ENCODE measurements at regions not wholly inside any gene's neighbourhood (a gene's known extent, or its start where the extent isn't known, plus 50 kb on each side); places are given as distances from the start of the nearest gene placed in this dataset.
A peak's percentile ranks its signal among the peaks of the same experiment; 100 is the strongest.

DNA sequence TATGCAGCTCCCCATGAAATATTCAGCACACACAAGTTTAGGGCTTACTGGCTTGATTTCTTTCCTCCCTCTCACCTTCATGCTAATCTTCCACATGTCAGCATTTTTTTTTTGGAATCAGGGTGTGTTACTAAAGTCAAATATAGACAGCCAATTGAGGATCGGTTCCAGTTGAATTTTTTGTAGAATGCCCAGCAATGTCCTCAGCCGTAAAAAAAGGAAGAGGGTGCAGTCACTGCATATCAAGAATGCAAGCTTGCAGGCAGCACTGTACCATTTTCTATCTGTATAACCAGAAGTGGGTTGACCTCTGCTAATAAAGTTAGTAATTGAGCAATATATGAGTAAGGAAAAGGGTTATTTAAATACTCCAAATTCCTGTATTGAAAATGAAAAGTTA is 51.4 kb upstream of the CHMP2B start:
- Histone ChIP-seq H3K4me1 (ENCODE audit: control insufficient read depth, insufficient read depth, low read length, poor library complexity, severe bottlenecking) (no peaks in the 10 kb centered on the region), H3K36me3 (ENCODE audit: control insufficient read depth, insufficient read depth, low read length) (no peaks in the 10 kb centered on the region), H3K4me3 (ENCODE audit: extremely low read depth, insufficient read depth, low read length, poor library complexity, severe bottlenecking) (no peak overlapping the region), H3K9me3 (ENCODE audit: control insufficient read depth, low read length) (no peaks in the 10 kb centered on the region), H3K27ac (ENCODE audit: low read depth, low read length, severe bottlenecking) (no peak overlapping the region)
- WGBS, 2 experiments (ENCODE audit: insufficient coverage in 2 of 2), result 94 to 100% methylated on average over 2 of the region's 2 CpGs

DNA sequence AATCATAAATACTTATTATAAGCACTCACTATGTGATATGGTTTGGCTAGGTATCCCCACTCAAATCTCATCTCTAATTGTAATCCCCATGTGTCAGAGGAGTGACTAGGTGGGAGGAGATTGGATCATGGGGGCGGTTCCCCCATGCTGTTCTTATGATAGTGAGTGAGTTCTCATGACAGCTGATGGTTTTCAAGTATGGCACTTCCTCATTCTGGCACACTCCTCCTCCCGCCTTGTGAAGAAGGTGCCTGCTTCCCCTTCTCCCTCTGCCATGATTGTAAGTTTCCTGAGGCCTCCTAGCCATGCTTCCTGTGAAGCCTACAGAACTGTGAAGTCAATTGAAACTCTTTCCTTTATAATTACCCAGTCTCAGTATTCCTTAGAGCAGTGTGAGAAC is 53.3 kb upstream of the CHMP2B start:
- Histone ChIP-seq H3K4me1 (ENCODE audit: control insufficient read depth, insufficient read depth, low read length, poor library complexity, severe bottlenecking) (no peaks in the 10 kb centered on the region), H3K9me3 (ENCODE audit: control insufficient read depth, low read length) (no peaks in the 10 kb centered on the region), H3K36me3 (ENCODE audit: control insufficient read depth, insufficient read depth, low read length) (no peaks in the 10 kb centered on the region), H3K27ac (ENCODE audit: low read depth, low read length, severe bottlenecking) (no peak overlapping the region), H3K4me3 (ENCODE audit: extremely low read depth, insufficient read depth, low read length, poor library complexity, severe bottlenecking) (no peak overlapping the region)
- 86% methylated on average over 1 of the region's 2 CpGs for WGBS, 2 experiments (ENCODE audit: insufficient coverage in 2 of 2)

DNA sequence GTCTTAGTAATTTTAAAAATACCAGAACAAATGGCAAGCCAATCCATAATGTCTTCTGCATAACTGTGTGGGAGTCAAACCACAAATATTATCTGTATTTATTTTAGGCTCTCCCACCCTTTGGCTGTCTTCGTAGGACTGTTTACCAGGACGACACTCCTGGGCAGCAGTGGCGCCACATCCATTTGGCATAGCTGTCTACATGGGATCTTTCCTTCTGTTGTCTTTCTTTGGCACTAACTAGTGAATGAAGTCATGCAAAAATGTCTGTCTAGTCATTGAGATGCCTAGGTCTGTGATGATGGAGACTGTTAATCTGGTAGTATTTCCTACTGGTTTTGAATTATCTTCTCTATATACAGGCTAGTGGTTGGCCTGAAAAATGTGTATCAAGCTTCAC is 54.0 kb upstream of the CHMP2B start:
- Histone ChIP-seq H3K9me3 (ENCODE audit: control insufficient read depth, low read length) (no peaks in the 10 kb centered on the region), H3K27ac (ENCODE audit: low read depth, low read length, severe bottlenecking) (no peak overlapping the region), H3K4me1 (ENCODE audit: control insufficient read depth, insufficient read depth, low read length, poor library complexity, severe bottlenecking) (no peaks in the 10 kb centered on the region), H3K4me3 (ENCODE audit: extremely low read depth, insufficient read depth, low read length, poor library complexity, severe bottlenecking) (no peak overlapping the region), H3K36me3 (ENCODE audit: control insufficient read depth, insufficient read depth, low read length) (no peaks in the 10 kb centered on the region)
- 95 to 100% methylated on average over 1 to 3 of the region's 3 CpGs for WGBS, 2 experiments (ENCODE audit: insufficient coverage in 2 of 2)

GRCh38 chr3:87167628-87168456 is 59.3 kb upstream of the CHMP2B start:
- H3K27ac ChIP-seq (ENCODE audit: low read depth, low read length, severe bottlenecking), result no peak overlapping the region
- H3K9me3 ChIP-seq (ENCODE audit: control insufficient read depth, low read length), result no peaks in the 10 kb centered on the region
- no peak overlapping the region for H3K4me3 ChIP-seq (ENCODE audit: extremely low read depth, insufficient read depth, low read length, poor library complexity, severe bottlenecking)
- 54 to 60% methylated on average over 7 to 10 of the region's 11 CpGs for WGBS, 2 experiments (ENCODE audit: insufficient coverage in 2 of 2)
- no peaks in the 10 kb centered on the region for H3K4me1 ChIP-seq (ENCODE audit: control insufficient read depth, insufficient read depth, low read length, poor library complexity, severe bottlenecking)
- no peaks in the 10 kb centered on the region for H3K36me3 ChIP-seq (ENCODE audit: control insufficient read depth, insufficient read depth, low read length)

DNA sequence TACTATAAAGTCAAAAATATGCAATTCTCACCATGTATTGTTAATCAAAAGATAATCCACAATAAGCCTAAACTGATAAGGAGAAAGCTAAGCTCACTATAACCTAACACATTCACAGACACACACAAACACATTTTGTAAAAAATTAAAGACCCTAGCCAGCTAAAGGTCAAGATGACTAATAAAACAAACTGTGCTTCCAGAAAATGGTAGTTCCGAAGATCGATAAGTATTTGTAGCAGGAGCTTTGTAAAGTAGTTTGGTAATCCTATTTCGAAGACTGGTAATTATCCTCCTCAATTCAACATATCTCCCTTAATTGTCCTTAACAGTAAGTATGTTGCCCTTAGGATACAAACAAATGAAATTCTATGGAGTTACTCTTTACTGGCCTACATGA is 62.9 kb upstream of the CHMP2B start:
- H3K27ac ChIP-seq (ENCODE audit: low read depth, low read length, severe bottlenecking), result no peak overlapping the region
- no CpG with 5 or more reads among the region's 3 CpGs for WGBS, 2 experiments (ENCODE audit: insufficient coverage in 2 of 2)
- H3K4me3 ChIP-seq (ENCODE audit: extremely low read depth, insufficient read depth, low read length, poor library complexity, severe bottlenecking), result no peak overlapping the region
- H3K36me3 ChIP-seq (ENCODE audit: control insufficient read depth, insufficient read depth, low read length), result no peaks in the 10 kb centered on the region
- H3K4me1 ChIP-seq (ENCODE audit: control insufficient read depth, insufficient read depth, low read length, poor library complexity, severe bottlenecking), result peaks cover 8% of the 10 kb centered on the region
- H3K9me3 ChIP-seq (ENCODE audit: control insufficient read depth, low read length), result no peaks in the 10 kb centered on the region

GRCh38 chr3:87161851-87162250 is 65.3 kb upstream of the CHMP2B start:
- peaks cover 8% of the 10 kb centered on the region for H3K4me1 ChIP-seq (ENCODE audit: control insufficient read depth, insufficient read depth, low read length, poor library complexity, severe bottlenecking)
- no peaks in the 10 kb centered on the region for H3K9me3 ChIP-seq (ENCODE audit: control insufficient read depth, low read length)
- no peaks in the 10 kb centered on the region for H3K36me3 ChIP-seq (ENCODE audit: control insufficient read depth, insufficient read depth, low read length)
- no peak overlapping the region for H3K27ac ChIP-seq (ENCODE audit: low read depth, low read length, severe bottlenecking)
- no CpG with 5 or more reads among the region's 3 CpGs for WGBS, 2 experiments (ENCODE audit: insufficient coverage in 2 of 2)
- H3K4me3 ChIP-seq (ENCODE audit: extremely low read depth, insufficient read depth, low read length, poor library complexity, severe bottlenecking), result no peak overlapping the region

GRCh38 chr3:87161417-87161816 is 65.7 kb upstream of the CHMP2B start:
- H3K27ac ChIP-seq (ENCODE audit: low read depth, low read length, severe bottlenecking), result peak overlapping the region; percentile 29
- H3K9me3 ChIP-seq (ENCODE audit: control insufficient read depth, low read length), result no peaks in the 10 kb centered on the region
- no CpG with 5 or more reads among the region's 1 CpG for WGBS, 2 experiments (ENCODE audit: insufficient coverage in 2 of 2)
- H3K36me3 ChIP-seq (ENCODE audit: control insufficient read depth, insufficient read depth, low read length), result no peaks in the 10 kb centered on the region
- H3K4me3 ChIP-seq (ENCODE audit: extremely low read depth, insufficient read depth, low read length, poor library complexity, severe bottlenecking), result no peak overlapping the region
- H3K4me1 ChIP-seq (ENCODE audit: control insufficient read depth, insufficient read depth, low read length, poor library complexity, severe bottlenecking), result peaks cover 8% of the 10 kb centered on the region

- Histone ChIP-seq H3K9me3 (ENCODE audit: control insufficient read depth, low read length) (no peaks in the 10 kb centered on the region), H3K4me1 (ENCODE audit: control insufficient read depth, insufficient read depth, low read length, poor library complexity, severe bottlenecking) (peaks cover 8% of the 10 kb centered on the region), H3K4me3 (ENCODE audit: extremely low read depth, insufficient read depth, low read length, poor library complexity, severe bottlenecking) (no peak overlapping the region), H3K27ac (ENCODE audit: low read depth, low read length, severe bottlenecking) (peak overlapping the region; percentile 29), H3K36me3 (ENCODE audit: control insufficient read depth, insufficient read depth, low read length) (no peaks in the 10 kb centered on the region)
- 60% methylated on average over 1 of the region's 3 CpGs; no CpG with 5 or more reads in 1 of the 2 experiments for WGBS, 2 experiments (ENCODE audit: insufficient coverage in 2 of 2)
These were observed 66.1 kb upstream of the CHMP2B start for GRCh38 chr3:87161013-87161412.

GRCh38 chr3:87158823-87159222 is 68.3 kb upstream of the CHMP2B start:
- Histone ChIP-seq H3K36me3 (ENCODE audit: control insufficient read depth, insufficient read depth, low read length) (no peaks in the 10 kb centered on the region), H3K27ac (ENCODE audit: low read depth, low read length, severe bottlenecking) (no peak overlapping the region), H3K4me1 (ENCODE audit: control insufficient read depth, insufficient read depth, low read length, poor library complexity, severe bottlenecking) (peaks cover 8% of the 10 kb centered on the region), H3K9me3 (ENCODE audit: control insufficient read depth, low read length) (no peaks in the 10 kb centered on the region), H3K4me3 (ENCODE audit: extremely low read depth, insufficient read depth, low read length, poor library complexity, severe bottlenecking) (no peak overlapping the region)
- WGBS, 2 experiments (ENCODE audit: insufficient coverage in 2 of 2), result no CpG with 5 or more reads among the region's 1 CpG

DNA sequence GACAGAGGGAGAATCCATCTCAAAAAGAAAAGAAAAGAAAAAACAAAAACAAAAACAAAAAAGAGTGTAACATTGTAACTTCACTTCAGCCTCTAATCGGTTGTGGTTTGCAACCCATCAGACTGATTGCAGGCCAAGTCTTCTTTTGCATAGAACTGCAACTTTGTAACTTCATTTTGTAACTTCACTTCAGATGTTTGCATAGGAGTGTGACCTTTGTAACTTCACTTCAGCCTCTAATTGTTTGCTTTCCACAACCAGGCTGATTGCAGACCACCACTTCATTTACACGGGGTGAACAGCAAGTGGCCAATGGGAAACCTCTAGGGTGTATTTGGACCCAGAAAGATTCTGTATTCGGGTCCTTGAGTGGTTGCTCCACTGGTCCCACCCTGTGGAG is 79.1 kb upstream of the CHMP2B start:
- Histone ChIP-seq H3K36me3 (ENCODE audit: control insufficient read depth, insufficient read depth, low read length) (no peaks in the 10 kb centered on the region), H3K27ac (ENCODE audit: low read depth, low read length, severe bottlenecking) (no peak overlapping the region), H3K4me1 (ENCODE audit: control insufficient read depth, insufficient read depth, low read length, poor library complexity, severe bottlenecking) (no peaks in the 10 kb centered on the region), H3K4me3 (ENCODE audit: extremely low read depth, insufficient read depth, low read length, poor library complexity, severe bottlenecking) (no peak overlapping the region), H3K9me3 (ENCODE audit: control insufficient read depth, low read length) (no peaks in the 10 kb centered on the region)
- 89 to 100% methylated on average over 2 to 3 of the region's 3 CpGs for WGBS, 2 experiments (ENCODE audit: insufficient coverage in 2 of 2)

GRCh38 chr3:87147562-87147961 is 79.5 kb upstream of the CHMP2B start:
- H3K4me1 ChIP-seq (ENCODE audit: control insufficient read depth, insufficient read depth, low read length, poor library complexity, severe bottlenecking), result no peaks in the 10 kb centered on the region
- no peak overlapping the region for H3K27ac ChIP-seq (ENCODE audit: low read depth, low read length, severe bottlenecking)
- 88 to 100% methylated on average over 3 to 8 of the region's 8 CpGs for WGBS, 2 experiments (ENCODE audit: insufficient coverage in 2 of 2)
- H3K36me3 ChIP-seq (ENCODE audit: control insufficient read depth, insufficient read depth, low read length), result no peaks in the 10 kb centered on the region
- no peaks in the 10 kb centered on the region for H3K9me3 ChIP-seq (ENCODE audit: control insufficient read depth, low read length)
- no peak overlapping the region for H3K4me3 ChIP-seq (ENCODE audit: extremely low read depth, insufficient read depth, low read length, poor library complexity, severe bottlenecking)

All from mesodermal cell (in vitro differentiated cells).